Stimulated activated CD8-positive, alpha-beta memory T cell treated with anti-CD3 and anti-CD28 coated beads, Interleukin-15, amount 100 ng/mL, for 24 hours (primary cell): ENCODE measurements at regions not wholly inside any gene's neighbourhood (a gene's known extent, or its start where the extent isn't known, plus 50 kb on each side); places are given as distances from the start of the nearest gene placed in this dataset.

Experiments
- DNase-seq: peaks from one replicate; pipeline ENCODE4 v3.0.0-alpha.2; 2020; ENCODE audit warnings: low read depth

DNA sequence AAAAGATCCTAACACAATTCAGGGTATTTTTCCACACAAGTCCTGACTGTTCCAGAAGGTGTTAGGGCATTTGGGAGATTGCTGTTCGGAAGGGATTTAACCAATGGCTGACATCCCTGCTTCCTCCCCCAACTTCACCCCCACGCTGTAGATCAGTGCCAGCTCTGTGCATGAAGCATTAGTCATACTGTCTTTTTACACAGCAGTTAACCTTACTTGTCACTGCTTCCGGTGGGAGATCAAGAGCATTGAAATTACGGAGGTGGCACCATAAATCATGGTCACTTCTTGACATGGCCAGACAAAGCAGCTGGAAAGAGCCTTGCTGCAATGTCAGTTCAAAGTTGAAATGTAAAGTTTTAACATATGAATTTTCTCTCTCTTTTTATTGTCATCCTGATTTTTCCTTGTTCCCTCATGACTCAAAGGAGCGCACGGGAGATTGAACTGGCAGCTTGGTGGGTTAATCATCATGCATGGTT, 70.2 kb downstream of the HRH4 start:
- no peak for DNase-seq

- no peak for DNase-seq
These were observed 73.8 kb downstream of the HRH4 start for GRCh38 chr18:24534271-24534670.

GRCh38 chr18:24534737-24535136, 74.3 kb downstream of the HRH4 start:
- no peak for DNase-seq

GRCh38 chr18:24535527-24536295, 75.3 kb downstream of the HRH4 start:
- no peak for DNase-seq

GRCh38 chr18:24536326-24536725, 75.9 kb downstream of the HRH4 start:
- DNase-seq, result no peak

DNA sequence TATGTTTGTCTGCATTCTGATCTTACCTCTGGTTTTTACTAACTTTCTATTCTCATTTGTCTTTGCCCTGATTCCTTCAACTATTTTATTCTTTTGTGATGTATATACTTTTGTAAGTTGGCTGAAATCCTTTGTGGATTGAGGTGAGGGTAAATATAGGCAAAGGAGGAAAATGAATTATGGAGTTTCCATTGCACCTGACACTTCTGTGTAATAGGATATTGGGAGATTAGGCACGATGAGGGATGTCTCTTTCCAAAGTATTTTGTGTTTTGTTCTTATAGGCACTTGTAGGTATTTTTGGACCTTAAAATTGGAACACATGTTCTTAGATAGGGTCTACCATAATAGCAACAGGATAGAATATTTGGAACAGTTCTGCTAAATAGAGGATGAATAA, 76.4 kb downstream of the HRH4 start:
- no peak for DNase-seq

- DNase-seq, result no peak
These were observed 78.2 kb downstream of the HRH4 start for GRCh38 chr18:24538414-24539264.

DNA sequence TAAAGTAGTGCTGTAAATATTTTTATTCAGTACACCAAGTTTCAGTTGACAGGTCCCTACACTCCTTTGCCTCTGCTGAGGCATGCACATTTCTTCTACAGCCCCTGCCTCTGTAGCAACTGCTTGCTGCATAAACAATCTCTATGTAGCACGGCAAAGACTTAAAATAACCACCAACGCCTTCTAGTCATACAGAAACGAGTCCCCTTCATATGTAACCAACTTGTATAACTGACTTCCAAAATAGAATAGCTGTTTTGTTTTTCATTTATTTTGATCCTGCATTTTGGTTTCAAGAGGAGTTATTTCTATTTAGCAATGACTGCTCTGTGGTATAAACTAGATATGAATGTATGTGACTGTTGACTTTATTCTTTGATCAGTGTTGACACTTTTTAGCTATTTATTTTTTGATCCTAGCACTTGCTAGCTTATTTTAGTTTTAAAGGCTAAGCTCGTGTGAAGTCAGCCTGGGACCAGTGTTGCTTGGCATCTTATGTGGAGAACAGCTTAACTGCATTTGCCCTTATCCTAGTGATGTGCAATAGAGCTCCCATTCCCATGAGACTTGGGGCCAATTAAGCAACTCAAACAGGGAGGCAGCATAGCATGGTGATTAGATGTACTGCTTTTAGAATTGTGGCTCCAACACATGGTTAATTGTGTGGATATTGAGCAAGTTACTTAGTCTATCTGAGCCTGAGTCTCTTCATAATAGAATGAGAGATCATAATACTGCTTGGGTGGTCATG, 79.6 kb downstream of the HRH4 start:
- no peak for DNase-seq

- no peak for DNase-seq
These were observed 80.5 kb downstream of the HRH4 start for GRCh38 chr18:24540896-24541295.

DNA sequence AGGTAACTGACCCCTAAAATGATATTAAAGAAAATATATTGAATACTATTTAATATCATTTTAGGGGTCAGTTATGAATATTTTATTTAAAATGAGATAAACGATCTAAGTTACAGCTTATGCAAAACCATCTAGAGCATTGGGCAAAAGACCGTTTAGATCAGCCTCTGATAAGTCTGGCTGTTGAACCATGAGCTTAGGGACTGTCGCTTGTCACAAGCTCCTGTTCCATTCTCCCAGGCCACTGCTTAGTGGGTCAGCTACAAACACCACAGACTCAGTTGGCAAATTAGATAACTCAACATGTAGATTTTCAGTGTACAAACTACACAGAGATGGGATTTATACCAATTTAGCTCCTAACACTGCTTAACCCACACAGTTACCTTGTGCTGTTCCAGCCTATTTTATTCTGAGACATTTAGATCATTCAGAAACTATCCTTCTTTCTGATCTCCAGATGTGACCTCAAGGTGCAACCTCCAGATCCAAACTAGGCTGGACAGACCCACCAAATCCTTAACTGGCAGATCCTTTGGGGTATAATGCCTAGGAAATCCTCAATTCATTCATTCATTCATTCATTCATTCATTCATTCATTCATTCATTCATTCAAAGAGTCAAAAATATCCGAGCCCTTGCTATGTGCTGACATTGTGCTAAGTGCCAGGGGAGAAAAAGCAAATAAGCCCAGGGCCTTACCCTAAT, 82.8 kb downstream of the HRH4 start:
- no peak for DNase-seq

DNA sequence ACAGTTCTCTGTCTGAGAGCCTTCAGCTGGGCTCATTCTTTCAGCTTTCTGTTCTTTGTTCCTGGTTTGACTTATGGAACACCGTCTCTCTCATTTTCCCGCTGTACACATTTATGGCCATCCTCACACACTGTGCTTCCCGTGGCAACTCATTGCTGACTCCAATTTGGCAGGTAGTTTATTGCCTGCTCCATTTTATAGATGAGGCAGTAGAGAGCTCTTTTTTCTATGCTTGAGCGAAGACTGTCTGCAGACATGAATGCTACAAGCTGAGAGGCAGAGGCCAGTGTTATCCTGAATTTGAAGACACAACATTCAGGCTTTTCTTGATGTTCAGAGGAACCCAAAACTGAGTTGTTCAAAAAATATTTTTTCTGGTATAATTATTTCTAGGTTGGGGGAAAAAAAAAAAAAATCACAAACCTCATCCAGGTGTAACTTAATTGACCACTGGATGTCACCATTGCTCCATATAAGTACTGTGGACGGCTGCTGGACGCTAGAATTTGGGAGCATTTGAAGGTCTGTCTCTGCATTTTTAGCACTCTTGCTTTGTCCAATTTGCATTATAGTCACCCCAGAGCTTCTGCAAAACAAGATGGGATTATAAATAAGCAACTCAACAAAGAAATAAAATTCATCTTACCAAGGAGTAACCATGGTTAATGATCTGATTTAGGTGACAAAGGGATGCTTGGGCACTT, 83.5 kb downstream of the HRH4 start:
- no peak for DNase-seq

DNA sequence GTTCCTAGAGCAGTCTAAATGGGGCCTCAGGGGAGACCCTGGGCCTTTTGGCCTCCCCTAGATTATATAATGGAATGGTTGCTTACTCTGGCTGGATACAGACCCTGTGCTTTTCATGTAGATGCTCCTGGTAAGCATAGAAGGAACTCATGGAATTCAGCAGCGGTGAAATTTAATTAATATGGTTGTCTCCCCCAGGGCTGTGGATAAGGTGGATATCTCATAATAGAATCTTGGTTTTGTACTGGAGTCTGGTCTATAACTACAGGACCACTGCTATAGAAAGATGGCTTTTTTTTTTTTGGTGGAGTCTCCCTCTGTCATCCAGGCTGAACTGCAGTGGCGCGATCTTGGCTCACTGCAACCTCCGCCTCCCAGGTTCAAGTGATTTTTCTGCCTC, 84.5 kb downstream of the HRH4 start:
- DNase-seq, result no peak

- DNase-seq, result no peak
These were observed 85.2 kb downstream of the HRH4 start for GRCh38 chr18:24545651-24546050.

- DNase-seq, result no peak
These were observed 85.9 kb downstream of the HRH4 start for GRCh38 chr18:24546307-24546706.

DNA sequence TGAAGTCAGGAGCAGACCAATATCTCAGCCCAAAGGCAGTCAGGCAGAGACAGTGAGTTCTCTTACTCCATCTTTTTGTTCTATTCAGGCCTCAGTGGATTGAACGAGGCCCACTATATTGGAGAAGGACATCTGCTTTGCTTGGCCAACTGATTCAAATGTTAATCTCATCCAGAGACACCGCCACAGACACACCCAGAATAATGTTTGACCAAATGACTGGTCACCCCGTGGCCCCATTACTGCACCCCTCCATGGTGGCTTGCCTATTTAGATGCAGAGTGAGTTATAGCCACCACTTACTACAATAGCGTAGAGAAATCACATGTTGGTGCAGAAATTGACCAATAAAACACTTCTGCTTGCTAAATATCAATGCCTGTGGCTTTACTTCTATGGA, 88.1 kb downstream of the HRH4 start:
- DNase-seq, result no peak

- DNase-seq, result no peak
These were observed 91.8 kb downstream of the HRH4 start for GRCh38 chr18:24552218-24552617.

DNA sequence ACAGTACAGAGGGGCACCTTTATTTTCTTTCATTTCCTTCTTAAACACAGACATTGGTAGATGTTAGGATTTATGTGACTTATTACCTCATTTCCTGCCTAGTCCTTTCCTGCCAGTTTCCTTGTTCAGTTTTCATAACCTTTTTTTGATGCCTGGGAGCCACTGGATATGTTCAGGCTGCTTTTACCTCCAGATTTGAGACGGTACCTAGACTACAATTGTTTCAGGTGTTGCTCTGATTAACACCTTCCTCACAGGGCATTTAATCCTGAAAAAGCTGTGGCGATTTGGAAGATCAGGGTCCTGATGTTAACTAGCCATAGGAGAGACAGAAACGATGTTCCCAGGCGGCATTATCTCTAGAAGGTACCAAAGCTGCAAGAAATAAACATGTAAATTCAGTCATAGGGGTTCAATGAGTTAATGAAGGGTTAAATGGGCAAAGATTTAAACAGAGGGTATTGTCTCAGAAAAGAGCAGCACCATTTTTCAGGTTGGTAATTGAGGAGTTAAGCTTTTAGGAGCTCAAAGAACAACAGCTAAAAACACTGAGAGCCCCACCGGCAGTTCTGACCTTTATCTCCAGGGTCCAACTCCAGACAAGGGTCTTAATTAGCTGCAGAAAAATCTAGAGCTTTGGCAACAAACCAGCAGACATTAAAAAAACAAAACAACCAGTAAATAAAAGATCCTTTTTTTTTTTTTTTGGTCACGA, 93.3 kb downstream of the HRH4 start:
- DNase-seq, result no peak

GRCh38 chr18:24558403-24558802, 98.0 kb downstream of the HRH4 start:
- no peak for DNase-seq

- DNase-seq, result no peak
These were observed 99.1 kb downstream of the HRH4 start for GRCh38 chr18:24559526-24559925.

DNA sequence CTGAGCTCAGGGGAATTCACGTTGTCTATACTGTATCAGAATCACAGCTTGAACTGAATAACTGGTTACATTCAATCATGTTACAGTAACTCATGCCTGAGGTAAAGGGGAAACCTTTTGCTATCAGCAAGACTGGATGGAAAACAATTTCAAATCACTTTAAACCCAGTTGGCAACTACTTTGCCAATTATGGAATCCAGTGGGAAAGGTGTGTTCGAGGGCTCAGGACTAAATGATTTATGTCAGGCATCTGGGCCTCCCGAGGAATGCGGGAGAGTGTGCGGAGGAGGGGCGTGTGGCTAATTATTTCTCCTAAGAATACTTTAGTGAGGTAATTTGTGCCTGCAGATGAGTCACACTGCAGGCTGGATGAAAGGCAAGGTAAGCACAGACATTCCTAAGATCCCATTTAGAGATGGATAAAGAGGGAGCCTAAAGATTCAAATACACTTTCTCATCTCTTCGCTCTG, 100.1 kb downstream of the HRH4 start:
- DNase-seq, result no peak
